Gastroesophageal sphincter (tissue), 4 donors: ENCODE measurements at regions not wholly inside any gene's neighbourhood (a gene's known extent, or its start where the extent isn't known, plus 50 kb on each side); places are given as distances from the start of the nearest gene placed in this dataset.
"Not testable (repeated sequence)": the region's sequence is repeated elsewhere in the genome, so short reads cannot be mapped to it uniquely, and the experiment has no call there.

ENCODE experiments used
- ATAC-seq: fragments of 150-250 bp; one replicate; pipeline ENCODE4 v1.9.1; 2016; ENCODE audit warnings: mild to moderate bottlenecking, moderate library complexity
- H3K27ac ChIP-seq, 4 donors: fragments of 200-600 bp; sonication (generic) in 3 of 4; 1 replicate in 3 of 4; 2 replicates in 1 of 4; pipeline ENCODE4 v1.5.1; 2016 to 2019
- H3K27me3 ChIP-seq: fragments of 200-600 bp; sonication (generic); one replicate; pipeline ENCODE4 v1.5.1; 2019
- H3K36me3 ChIP-seq, 2 donors: fragments of 200-600 bp; sonication (generic); one replicate each; pipeline ENCODE4 v1.5.1; 2019; ENCODE audit warnings: control low read depth in 1 of 2
- H3K4me1 ChIP-seq, 3 donors: fragments of 200-600 bp; sonication (generic); 1 replicate in 2 of 3; 2 replicates in 1 of 3; pipeline ENCODE4 v1.5.1; 2016 to 2019; ENCODE audit warnings: control low read depth in 2 of 3
- H3K4me3 ChIP-seq, 2 donors: fragments of 200-600 bp; sonication (generic); one replicate each; pipeline ENCODE4 v1.5.1; 2019; ENCODE audit warnings: mild to moderate bottlenecking in 1 of 2, moderate library complexity in 1 of 2
- H3K9me3 ChIP-seq, 3 donors: fragments of 200-600 bp; sonication (generic); one replicate each; pipeline ENCODE4 v1.5.1; 2017 to 2019; ENCODE audit warnings: control low read depth in 2 of 3
- CTCF ChIP-seq, 4 experiments: fragments of 200-600 bp in 2 of 4; fragments of 450-650 bp in 2 of 4; sonication (generic) in 1 of 4; IDR thresholded peaks; one replicate each; pipeline ENCODE4 v1.5.1; 2017 to 2019; ENCODE audit warnings: antibody characterized with exemption in 4 of 4, mild to moderate bottlenecking in 2 of 4, moderate library complexity in 2 of 4
- EP300 ChIP-seq: sonication (generic); formaldehyde crosslinking; IDR thresholded peaks from one replicate; pipeline ENCODE4 v1.6.1; 2017; ENCODE audit warnings: antibody characterized with exemption, mild to moderate bottlenecking
- POLR2A ChIP-seq, 2 donors: fragments of 450-650 bp; IDR thresholded peaks; one replicate each; pipeline ENCODE4 v1.6.1; 2017; ENCODE audit warnings: antibody characterized with exemption in 2 of 2, mild to moderate bottlenecking in 2 of 2, moderate library complexity in 1 of 2
- POLR2AphosphoS5 ChIP-seq: sonication (generic); formaldehyde crosslinking; IDR thresholded peaks from one replicate; pipeline ENCODE4 v1.6.1; 2017; ENCODE audit warnings: antibody characterized with exemption
- WGBS, 2 donors: methylation state at CpG; one replicate each; pipeline ENCODE4 v1.1.5; 2018; ENCODE audit warnings: low coverage in 1 of 2; 5-methylcytosine and 5-hydroxymethylcytosine counted together

DNA sequence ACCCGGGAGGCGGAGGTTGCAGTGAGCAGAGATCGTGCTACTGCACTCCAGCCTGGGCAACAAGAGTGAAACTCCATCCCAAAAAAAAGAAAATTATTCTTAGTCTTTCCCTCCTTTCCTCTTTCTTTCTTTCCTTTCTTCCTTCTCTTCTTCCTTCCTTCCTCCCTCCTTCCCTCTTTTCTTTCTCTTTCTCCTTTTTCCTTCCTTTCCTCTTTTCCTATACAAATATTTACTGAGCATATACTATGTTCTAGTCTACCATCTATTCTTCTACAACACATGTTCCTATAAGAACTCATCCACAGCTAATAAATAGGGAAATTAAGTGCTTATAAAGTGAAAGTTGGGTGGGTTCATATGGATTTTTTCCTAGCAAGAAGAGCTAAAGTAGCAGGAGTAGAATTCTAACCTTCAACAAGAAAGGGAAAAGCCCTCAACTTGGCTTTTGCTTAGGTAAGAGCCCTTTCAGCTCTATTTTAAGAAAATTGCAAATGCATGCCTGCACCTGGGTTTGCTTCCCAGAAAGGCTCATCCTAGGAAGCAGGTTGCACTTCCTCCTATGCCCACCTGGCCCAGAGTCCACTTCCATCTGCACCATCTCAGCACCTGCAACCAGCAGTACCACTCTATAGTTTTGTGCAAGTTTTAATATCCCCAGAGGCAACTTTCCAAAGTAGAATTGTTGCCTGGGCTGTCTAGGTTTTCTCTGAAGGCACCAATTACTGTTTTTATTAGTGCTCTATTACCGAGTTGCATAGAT is 122.0 kb upstream of the CCND2 start:
- no peak for ATAC-seq
- TF ChIP-seq POLR2AphosphoS5 (no peak), EP300 (no peak), CTCF (IDR thresholded peaks at IDR 0.05) (no peak), POLR2A (IDR thresholded peaks at IDR 0.05) (no peak)
- Histone ChIP-seq H3K27me3 (peaks cover 12% of the 10 kb centered on the region), H3K27ac (no peak overlapping the region), H3K4me1 (no peaks in the 10 kb centered on the region), H3K4me3 (no peak overlapping the region), H3K36me3 (no peaks in the 10 kb centered on the region), H3K9me3 (no peaks in the 10 kb centered on the region)
- WGBS, 2 donors, result 72 to 91% methylated on average over 4 of the region's 4 CpGs

GRCh38 chr12:4150355-4150754 is 123.2 kb upstream of the CCND2 start:
- ATAC-seq, H3K4me1 ChIP-seq, H3K27ac ChIP-seq, H3K9me3 ChIP-seq, H3K4me3 ChIP-seq, H3K36me3 ChIP-seq: not testable (repeated sequence)
- H3K27me3 ChIP-seq, result peaks cover 12% of the 10 kb centered on the region
- 100% methylated on average over 7 to 11 of the region's 11 CpGs for WGBS, 2 donors

DNA sequence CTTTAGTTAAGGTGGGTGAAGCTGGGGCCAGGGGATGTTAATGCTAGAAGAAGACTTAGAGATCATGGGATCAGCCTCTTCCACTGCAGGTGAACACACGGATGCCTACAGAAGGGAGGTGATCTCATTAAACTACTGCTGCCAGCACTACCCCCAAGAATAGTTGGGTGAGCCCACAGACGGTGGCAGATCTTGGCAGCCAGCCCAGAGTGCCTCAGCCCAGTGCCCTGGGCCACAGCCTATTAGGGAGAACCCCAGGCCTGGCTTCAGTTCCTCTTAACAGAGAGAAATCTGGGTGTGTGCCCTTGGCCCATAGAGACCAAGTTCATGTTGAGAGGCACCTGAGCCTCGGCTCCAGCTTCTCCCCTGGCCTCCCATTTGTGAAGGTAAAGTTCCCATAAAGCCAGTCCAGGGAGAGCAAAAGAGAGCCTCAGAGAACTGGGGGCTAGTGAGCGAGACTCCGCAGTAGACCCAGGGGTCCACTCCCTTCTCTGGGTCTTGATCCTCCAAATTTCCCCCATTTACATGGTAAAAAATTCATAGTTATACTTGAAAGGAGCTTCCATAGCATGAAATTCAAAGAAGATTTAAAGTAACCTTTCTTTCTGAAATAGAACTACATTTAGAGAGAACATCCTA is 125.0 kb upstream of the CCND2 start:
- peak; percentile 48 for ATAC-seq
- H3K4me3 ChIP-seq, result no peak overlapping the region
- no peaks in the 10 kb centered on the region for H3K4me1 ChIP-seq
- no peaks in the 10 kb centered on the region for H3K36me3 ChIP-seq
- H3K9me3 ChIP-seq, result no peaks in the 10 kb centered on the region
- no peak overlapping the region for H3K27ac ChIP-seq
- peaks cover 12% of the 10 kb centered on the region for H3K27me3 ChIP-seq
- TF ChIP-seq POLR2A (IDR thresholded peaks at IDR 0.05), result no peak
- TF ChIP-seq EP300, result no peak
- no peak for TF ChIP-seq CTCF (IDR thresholded peaks at IDR 0.05)
- TF ChIP-seq POLR2AphosphoS5, result no peak
- 50 to 90% methylated on average over 1 to 3 of the region's 5 CpGs for WGBS, 2 donors

DNA sequence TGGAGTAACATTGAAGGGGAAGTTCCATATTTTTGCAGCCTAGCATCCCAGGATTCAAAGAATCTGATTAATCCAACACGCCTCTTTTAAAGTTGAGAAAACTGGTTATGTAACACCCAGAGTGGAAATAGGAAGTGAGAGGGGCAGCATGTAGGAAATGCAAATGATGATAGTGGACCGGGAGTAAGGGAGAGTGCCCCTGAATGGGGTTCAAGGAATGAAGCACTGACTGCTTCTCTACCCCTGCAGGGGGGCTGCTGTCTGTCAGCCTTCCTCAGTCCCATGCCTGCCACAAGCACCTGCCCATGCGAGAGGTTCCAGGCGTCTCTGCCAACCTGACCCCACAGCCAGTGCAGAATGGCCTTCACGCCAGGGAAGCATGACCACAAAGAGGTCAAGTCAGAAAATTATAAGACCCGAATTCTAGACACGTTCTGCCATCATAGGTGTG is 126.5 kb upstream of the CCND2 start:
- TF ChIP-seq EP300 (no peak), CTCF (IDR thresholded peaks at IDR 0.05) (no peak), POLR2A (IDR thresholded peaks at IDR 0.05) (no peak), POLR2AphosphoS5 (no peak)
- Histone ChIP-seq H3K36me3 (no peaks in the 10 kb centered on the region), H3K4me1 (no peaks in the 10 kb centered on the region), H3K27ac (no peak overlapping the region), H3K4me3 (no peak overlapping the region), H3K9me3 (no peaks in the 10 kb centered on the region), H3K27me3 (peaks cover 20% of the 10 kb centered on the region)
- no peak for ATAC-seq
- WGBS, 2 donors, result 65 to 67% methylated on average over 4 to 6 of the region's 7 CpGs

DNA sequence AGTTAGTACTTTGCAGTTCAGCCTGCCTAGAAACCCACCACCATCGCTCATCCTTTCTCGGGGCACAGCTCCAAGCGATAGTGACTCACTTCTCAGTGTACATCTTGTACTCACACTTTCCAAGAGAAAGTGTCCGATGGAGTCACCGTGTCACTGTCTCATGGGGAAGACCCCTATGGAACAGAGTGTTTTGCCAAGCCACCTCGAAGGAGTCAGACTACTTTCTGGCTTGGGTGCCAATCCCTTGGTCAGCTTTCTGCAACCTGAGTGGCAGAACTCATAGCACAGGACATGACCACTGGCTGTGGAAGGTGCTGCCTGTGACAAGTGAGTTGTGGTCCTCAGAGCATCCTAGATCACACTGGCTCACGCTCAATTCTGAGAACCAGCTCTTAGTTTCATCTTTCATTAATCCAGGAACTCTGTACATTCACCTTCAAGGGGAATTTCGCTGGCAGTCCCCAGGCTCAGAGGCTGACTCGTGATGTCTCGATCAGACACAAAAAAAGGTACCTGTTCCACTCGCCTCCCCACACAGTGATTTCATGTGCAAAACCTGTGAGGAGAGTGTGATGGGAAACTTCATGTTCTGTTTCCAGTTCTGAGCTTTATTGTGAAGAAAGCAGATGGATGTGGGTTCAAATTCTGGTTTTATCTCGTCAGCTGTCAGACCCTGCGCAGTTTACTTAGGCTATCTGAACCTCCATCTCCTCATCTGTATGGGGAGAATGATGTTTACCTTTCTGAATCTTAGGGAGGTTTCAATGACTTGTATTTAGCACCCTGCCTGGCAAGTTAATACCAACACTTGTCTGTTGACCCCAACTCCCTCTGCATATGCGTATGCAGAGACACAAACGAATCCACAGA is 127.3 kb upstream of the CCND2 start:
- H3K9me3 ChIP-seq, result no peaks in the 10 kb centered on the region
- no peaks in the 10 kb centered on the region for H3K4me1 ChIP-seq
- ATAC-seq, result no peak
- H3K27ac ChIP-seq, result no peak overlapping the region
- 78 to 81% methylated on average over 9 to 10 of the region's 15 CpGs for WGBS, 2 donors
- H3K4me3 ChIP-seq, result no peak overlapping the region
- no peaks in the 10 kb centered on the region for H3K36me3 ChIP-seq
- TF ChIP-seq POLR2AphosphoS5 (no peak), CTCF (IDR thresholded peaks at IDR 0.05) (no peak), EP300 (no peak), POLR2A (IDR thresholded peaks at IDR 0.05) (no peak)
- peaks cover 23% of the 10 kb centered on the region for H3K27me3 ChIP-seq
